ENCODE measurements at regions not wholly inside any gene's neighbourhood (a gene's known extent, or its start where the extent isn't known, plus 50 kb on each side); places are given as distances from the start of the nearest gene placed in this dataset.
"Not testable (repeated sequence)": the region's sequence is repeated elsewhere in the genome, so short reads cannot be mapped to it uniquely, and the experiment has no call there.

- no peak for DNase-seq
These were observed 96.1 kb downstream of the TEX35 start for GRCh38 chr1:178609015-178609414.

GRCh38 chr1:178610690-178611410, 97.9 kb downstream of the TEX35 start:
- DNase-seq = not testable (repeated sequence)

- no peak for DNase-seq
These were observed 99.4 kb downstream of the TEX35 start for GRCh38 chr1:178612261-178612660.

GRCh38 chr1:178613271-178613945, 100.5 kb downstream of the TEX35 start:
- DNase-seq = no peak

GRCh38 chr1:178614286-178614685, 101.4 kb downstream of the TEX35 start:
- DNase-seq = no peak

GRCh38 chr1:178619042-178619927, 105.8 kb upstream of the RALGPS2 start:
- no peak for DNase-seq

GRCh38 chr1:178620584-178621475, 104.2 kb upstream of the RALGPS2 start:
- no peak for DNase-seq

- no peak for DNase-seq
These were observed 103.2 kb upstream of the RALGPS2 start for GRCh38 chr1:178621822-178622221.

- DNase-seq = no peak
These were observed 99.3 kb upstream of the RALGPS2 start for GRCh38 chr1:178625695-178626094.

GRCh38 chr1:178627037-178627436, 98.0 kb upstream of the RALGPS2 start:
- no peak for DNase-seq

GRCh38 chr1:178628637-178629251, 96.3 kb upstream of the RALGPS2 start:
- DNase-seq = no peak

- no peak for DNase-seq
These were observed 95.5 kb upstream of the RALGPS2 start for GRCh38 chr1:178629252-178630154.

GRCh38 chr1:178630417-178630816, 94.6 kb upstream of the RALGPS2 start:
- DNase-seq = no peak

- no peak for DNase-seq
These were observed 92.4 kb upstream of the RALGPS2 start for GRCh38 chr1:178632653-178633052.

- no peak for DNase-seq
These were observed 92.0 kb upstream of the RALGPS2 start for GRCh38 chr1:178633056-178633455.

GRCh38 chr1:178634445-178634844, 90.6 kb upstream of the RALGPS2 start:
- no peak for DNase-seq

- no peak for DNase-seq
These were observed 87.2 kb upstream of the RALGPS2 start for GRCh38 chr1:178637841-178638240.

GRCh38 chr1:178639326-178639725, 85.7 kb upstream of the RALGPS2 start:
- DNase-seq = no peak

GRCh38 chr1:178642282-178642681, 82.8 kb upstream of the RALGPS2 start:
- no peak for DNase-seq

GRCh38 chr1:178643349-178643748, 81.7 kb upstream of the RALGPS2 start:
- no peak for DNase-seq

GRCh38 chr1:178643831-178644230, 81.2 kb upstream of the RALGPS2 start:
- no peak for DNase-seq
